CD14-positive monocyte (primary cell): ENCODE measurements at regions not wholly inside any gene's neighbourhood (a gene's known extent, or its start where the extent isn't known, plus 50 kb on each side); places are given as distances from the start of the nearest gene placed in this dataset.

Experiments
- DNase-seq, 3 donors: peaks; one replicate each; pipeline ENCODE4 v3.0.0-alpha.2; 2011 to 2022
- H2AFZ ChIP-seq: 2 replicates; pipeline ENCODE4 v1.6.0; 2012; ENCODE audit warnings: mild to moderate bottlenecking, low read depth, low read length, inconsistent platforms; ENCODE audit not compliant: insufficient read depth, poor library complexity, severe bottlenecking
- H3K27ac ChIP-seq, 2 donors: 1 replicate in 1 of 2; 2 replicates in 1 of 2; pipeline ENCODE4 v1.5.1; 2012 to 2013; ENCODE audit warnings: low read length in 2 of 2, control low read depth in 1 of 2, inconsistent platforms in 1 of 2, low read depth in 1 of 2, mild to moderate bottlenecking in 1 of 2
- H3K27me3 ChIP-seq, 2 donors: one replicate each; pipeline versions ENCODE4 v1.6.0 to v1.6.1; 2011 to 2013; ENCODE audit warnings: low read length in 2 of 2; ENCODE audit not compliant: control insufficient read depth in 2 of 2, insufficient read depth in 2 of 2
- H3K36me3 ChIP-seq, 2 donors: replicated peaks in 1 of 2; 1 replicate in 1 of 2; 2 replicates in 1 of 2; pipeline versions ENCODE4 v1.5.1 to v1.6.1; 2012 to 2013; ENCODE audit warnings: low read length in 2 of 2, control low read depth in 1 of 2, inconsistent platforms in 1 of 2, mild to moderate bottlenecking in 1 of 2; ENCODE audit not compliant: insufficient read depth in 2 of 2, control insufficient read depth in 1 of 2
- H3K4me1 ChIP-seq, 2 donors: 1 replicate in 1 of 2; 2 replicates in 1 of 2; pipeline versions ENCODE4 v1.5.1 to v1.6.1; 2012 to 2013; ENCODE audit warnings: low read length in 2 of 2, control low read depth in 1 of 2, inconsistent platforms in 1 of 2, mild to moderate bottlenecking in 1 of 2, moderate library complexity in 1 of 2; ENCODE audit not compliant: insufficient read depth in 2 of 2, control insufficient read depth in 1 of 2
- H3K4me2 ChIP-seq: replicated peaks from 2 replicates; pipeline ENCODE3; 2012; ENCODE audit warnings: low read length, moderate library complexity, mild to moderate bottlenecking; ENCODE audit not compliant: poor library complexity, severe bottlenecking; ENCODE audit errors: extremely low read depth
- H3K4me3 ChIP-seq, 3 experiments: fragments of 200-600 bp in 1 of 3; sonication (generic) in 1 of 3; replicated peaks in 1 of 3; 1 replicate in 2 of 3; 2 replicates in 1 of 3; pipeline ENCODE4 v1.5.1; 2011 to 2013; ENCODE audit warnings: low read length in 3 of 3, mild to moderate bottlenecking in 3 of 3, control low read depth in 2 of 3, low read depth in 2 of 3, inconsistent platforms in 1 of 3, moderate library complexity in 1 of 3
- H3K79me2 ChIP-seq: 2 replicates; pipeline ENCODE4 v1.6.0; 2012; ENCODE audit warnings: mild to moderate bottlenecking, control low read depth, inconsistent platforms, low read length, moderate library complexity; ENCODE audit not compliant: insufficient read depth
- H3K9ac ChIP-seq: 2 replicates; pipeline ENCODE4 v1.6.0; 2017; ENCODE audit warnings: low read length, mild to moderate bottlenecking; ENCODE audit not compliant: insufficient read depth, poor library complexity, severe bottlenecking
- H3K9me3 ChIP-seq, 2 donors: replicated peaks in 1 of 2; 1 replicate in 1 of 2; 2 replicates in 1 of 2; pipeline versions ENCODE4 v1.5.1 to v1.6.1; 2012 to 2013; ENCODE audit warnings: low read length in 2 of 2, control low read depth in 1 of 2; ENCODE audit not compliant: control insufficient read depth in 1 of 2, insufficient read depth in 1 of 2
- H4K20me1 ChIP-seq: 2 replicates; pipeline ENCODE4 v1.6.0; 2012; ENCODE audit warnings: mild to moderate bottlenecking, low read length, control low read depth, moderate library complexity; ENCODE audit not compliant: insufficient read depth
- H3K27ac Mint-ChIP-seq, 7 donors: one replicate each; pipeline ENCODE4 v1.8.0; 2020; ENCODE audit warnings: mild to moderate bottlenecking in 7 of 7, mixed read lengths in 7 of 7, moderate library complexity in 6 of 7, inconsistent platforms in 2 of 7
- H3K27me3 Mint-ChIP-seq, 3 donors: one replicate each; pipeline ENCODE4 v1.8.0; 2021 to 2022; ENCODE audit warnings: low read depth in 3 of 3, mild to moderate bottlenecking in 3 of 3, mixed read lengths in 3 of 3, moderate library complexity in 3 of 3, inconsistent platforms in 1 of 3
- H3K36me3 Mint-ChIP-seq, 2 donors: one replicate each; pipeline ENCODE4 v1.8.0; 2020; ENCODE audit warnings: mixed read lengths in 2 of 2, inconsistent platforms in 1 of 2, mild to moderate bottlenecking in 1 of 2
- H3K4me1 Mint-ChIP-seq: one replicate; pipeline ENCODE4 v1.8.0; 2020; ENCODE audit warnings: mild to moderate bottlenecking, mixed read lengths
- H3K4me3 Mint-ChIP-seq, 2 donors: one replicate each; pipeline ENCODE4 v1.8.0; 2020; ENCODE audit warnings: mild to moderate bottlenecking in 2 of 2, mixed read lengths in 2 of 2, moderate library complexity in 1 of 2
- H3K9me3 Mint-ChIP-seq, 7 donors: one replicate each; pipeline ENCODE4 v1.8.0; 2020 to 2022; ENCODE audit warnings: mixed read lengths in 7 of 7, mild to moderate bottlenecking in 6 of 7, moderate library complexity in 6 of 7, inconsistent platforms in 2 of 7
- CTCF ChIP-seq: fragments of 200-600 bp; IDR thresholded peaks from one replicate; pipeline ENCODE4 v1.8.0; 2022; ENCODE audit warnings: antibody characterized with exemption, mild to moderate bottlenecking
- WGBS: methylation state at CpG from one replicate; pipeline ENCODE4 v1.1.5; 2013; ENCODE audit warnings: missing lambda C conversion rate; ENCODE audit not compliant: insufficient coverage; 5-methylcytosine and 5-hydroxymethylcytosine counted together
- intact Hi-C, 2 donors: fragments of 100-400 bp; cut with micrococcal nuclease; formaldehyde crosslinking; loops; one replicate each; pipeline versions ENCODE4 v1.15.0 to v1.15.1; 2023

GRCh38 chr19:28453420-28453819 is 759.5 kb downstream of the UQCRFS1 start:
- Mint-ChIP-seq H3K4me1 (no peaks in the 10 kb centered on the region), H3K4me3 (no peak overlapping the region), H3K27me3 (peaks cover 0 to 3% (median 3%) of the 10 kb centered on the region in 3 donors), H3K36me3 (no peaks in the 10 kb centered on the region), H3K27ac (no peak overlapping the region), H3K9me3 (peaks cover 0 to 6% (median 0%) of the 10 kb centered on the region in 7 donors)
- Histone ChIP-seq H3K27me3 (no peaks in the 10 kb centered on the region), H4K20me1 (no peaks in the 10 kb centered on the region), H3K4me2 (no peak overlapping the region), H3K9ac (no peak overlapping the region), H3K4me3 (no peak overlapping the region), H3K27ac (no peak overlapping the region), H3K4me1 (no peaks in the 10 kb centered on the region), H2AFZ (no peak overlapping the region), H3K9me3 (no peaks in the 10 kb centered on the region), H3K36me3 (no peaks in the 10 kb centered on the region), H3K79me2 (no peaks in the 10 kb centered on the region)
- WGBS, result 96% methylated on average over 8 of the region's 9 CpGs
- DNase-seq, result no peak
- intact Hi-C loops, result no loop called here
- no peak for TF ChIP-seq CTCF

GRCh38 chr19:28449803-28450202 is 763.1 kb downstream of the UQCRFS1 start:
- Histone ChIP-seq H3K4me1 (no peaks in the 10 kb centered on the region), H3K9me3 (no peaks in the 10 kb centered on the region), H4K20me1 (no peaks in the 10 kb centered on the region), H3K27me3 (no peaks in the 10 kb centered on the region), H3K79me2 (no peaks in the 10 kb centered on the region), H3K27ac (no peak overlapping the region), H3K36me3 (no peaks in the 10 kb centered on the region), H3K4me2 (no peak overlapping the region), H2AFZ (no peak overlapping the region), H3K4me3 (no peak overlapping the region), H3K9ac (no peak overlapping the region)
- intact Hi-C loops, result no loop called here
- Mint-ChIP-seq H3K9me3 (peaks cover 0 to 11% (median 2%) of the 10 kb centered on the region in 7 donors), H3K27me3 (peaks cover 0 to 8% (median 2%) of the 10 kb centered on the region in 3 donors), H3K4me1 (no peaks in the 10 kb centered on the region), H3K4me3 (no peak overlapping the region), H3K36me3 (no peaks in the 10 kb centered on the region), H3K27ac (no peak overlapping the region)
- DNase-seq, result no peak
- WGBS, result no CpG with 5 or more reads among the region's 1 CpG
- TF ChIP-seq CTCF, result no peak
